ENCODE measurements at regions not wholly inside any gene's neighbourhood (a gene's known extent, or its start where the extent isn't known, plus 50 kb on each side); places are given as distances from the start of the nearest gene placed in this dataset.

DNA sequence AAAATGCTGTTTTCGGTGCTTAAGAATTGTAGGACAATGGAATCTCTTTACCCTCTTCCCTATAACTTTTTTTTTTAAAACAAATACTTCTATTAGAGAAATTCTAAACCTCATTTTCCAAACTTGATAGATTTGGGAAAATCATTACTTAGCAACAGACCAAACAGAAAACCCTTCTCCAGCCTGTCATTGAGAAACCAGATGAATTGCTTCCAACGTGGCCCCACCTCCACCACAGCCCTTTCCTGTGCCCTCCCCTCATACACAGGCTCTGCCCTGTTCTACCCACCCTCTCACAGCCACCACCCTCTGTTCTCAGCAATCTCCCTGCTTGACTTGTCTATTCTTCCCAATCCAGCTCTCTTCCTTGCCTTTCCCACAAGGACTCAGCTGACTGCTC lies 221.2 kb downstream of the DMRT2 start:
- TF ChIP-seq, protein P1, sequence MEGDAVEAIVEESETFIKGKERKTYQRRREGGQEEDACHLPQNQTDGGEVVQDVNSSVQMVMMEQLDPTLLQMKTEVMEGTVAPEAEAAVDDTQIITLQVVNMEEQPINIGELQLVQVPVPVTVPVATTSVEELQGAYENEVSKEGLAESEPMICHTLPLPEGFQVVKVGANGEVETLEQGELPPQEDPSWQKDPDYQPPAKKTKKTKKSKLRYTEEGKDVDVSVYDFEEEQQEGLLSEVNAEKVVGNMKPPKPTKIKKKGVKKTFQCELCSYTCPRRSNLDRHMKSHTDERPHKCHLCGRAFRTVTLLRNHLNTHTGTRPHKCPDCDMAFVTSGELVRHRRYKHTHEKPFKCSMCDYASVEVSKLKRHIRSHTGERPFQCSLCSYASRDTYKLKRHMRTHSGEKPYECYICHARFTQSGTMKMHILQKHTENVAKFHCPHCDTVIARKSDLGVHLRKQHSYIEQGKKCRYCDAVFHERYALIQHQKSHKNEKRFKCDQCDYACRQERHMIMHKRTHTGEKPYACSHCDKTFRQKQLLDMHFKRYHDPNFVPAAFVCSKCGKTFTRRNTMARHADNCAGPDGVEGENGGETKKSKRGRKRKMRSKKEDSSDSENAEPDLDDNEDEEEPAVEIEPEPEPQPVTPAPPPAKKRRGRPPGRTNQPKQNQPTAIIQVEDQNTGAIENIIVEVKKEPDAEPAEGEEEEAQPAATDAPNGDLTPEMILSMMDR (IDR thresholded peaks at IDR 0.05): no peak
- no peak for TF ChIP-seq POLR2A (IDR thresholded peaks at IDR 0.05)

Data from suprapubic skin (tissue), 3 donors.